GM13977 (cell line): ENCODE measurements at regions not wholly inside any gene's neighbourhood (a gene's known extent, or its start where the extent isn't known, plus 50 kb on each side); places are given as distances from the start of the nearest gene placed in this dataset.

Experiments
- DNase-seq: peaks from one replicate; pipeline ENCODE4 v3.0.0; 2012; ENCODE audit warnings: low spot score
- in situ Hi-C: fragments of 300-500 bp; cut with MboI; formaldehyde crosslinking; loops from one replicate; pipeline ENCODE4 v1.12.0; 2022; ENCODE audit warnings: low sequenced_read_pairs, low pct_unique_long_range_greater_than_20kb, mixed read lengths, inconsistent platforms; ENCODE audit not compliant: unreplicated experiment
- TF ChIP-seq, protein P1 (sequence below): IDR thresholded peaks from 2 replicates; pipeline ENCODE4 v1.5.1; 2012; ENCODE audit warnings: mild to moderate bottlenecking, control low read depth; ENCODE audit not compliant: insufficient read depth; ENCODE audit errors: extremely low read depth, missing control alignments

DNA sequence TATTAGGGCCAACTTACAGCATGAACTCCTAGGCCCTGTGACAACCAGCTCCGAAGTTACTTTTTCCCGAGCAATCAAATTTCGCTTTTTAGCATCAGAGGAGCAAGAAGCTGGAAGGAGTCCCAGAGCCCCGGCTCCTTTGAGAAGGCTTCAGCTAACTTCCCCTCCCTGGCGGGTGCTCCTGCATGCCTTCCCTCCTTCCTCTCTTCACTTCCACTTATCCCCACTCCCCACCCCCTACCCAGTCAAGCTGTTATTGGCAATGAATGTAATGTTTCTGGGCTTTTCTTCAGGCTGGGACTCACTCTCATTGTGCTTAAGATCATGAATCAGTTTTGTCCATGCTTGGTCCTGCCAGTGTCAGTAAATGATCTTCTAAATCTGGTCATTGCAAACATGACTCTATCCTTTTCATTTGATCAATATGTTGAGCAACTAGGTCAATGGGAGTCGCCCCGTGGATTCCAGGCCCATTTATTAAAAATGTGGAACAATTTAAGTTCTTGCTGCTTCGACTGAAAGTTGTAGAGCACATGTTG lies 94.5 kb upstream of the TSPAN2 start:
- TF ChIP-seq, protein P1, sequence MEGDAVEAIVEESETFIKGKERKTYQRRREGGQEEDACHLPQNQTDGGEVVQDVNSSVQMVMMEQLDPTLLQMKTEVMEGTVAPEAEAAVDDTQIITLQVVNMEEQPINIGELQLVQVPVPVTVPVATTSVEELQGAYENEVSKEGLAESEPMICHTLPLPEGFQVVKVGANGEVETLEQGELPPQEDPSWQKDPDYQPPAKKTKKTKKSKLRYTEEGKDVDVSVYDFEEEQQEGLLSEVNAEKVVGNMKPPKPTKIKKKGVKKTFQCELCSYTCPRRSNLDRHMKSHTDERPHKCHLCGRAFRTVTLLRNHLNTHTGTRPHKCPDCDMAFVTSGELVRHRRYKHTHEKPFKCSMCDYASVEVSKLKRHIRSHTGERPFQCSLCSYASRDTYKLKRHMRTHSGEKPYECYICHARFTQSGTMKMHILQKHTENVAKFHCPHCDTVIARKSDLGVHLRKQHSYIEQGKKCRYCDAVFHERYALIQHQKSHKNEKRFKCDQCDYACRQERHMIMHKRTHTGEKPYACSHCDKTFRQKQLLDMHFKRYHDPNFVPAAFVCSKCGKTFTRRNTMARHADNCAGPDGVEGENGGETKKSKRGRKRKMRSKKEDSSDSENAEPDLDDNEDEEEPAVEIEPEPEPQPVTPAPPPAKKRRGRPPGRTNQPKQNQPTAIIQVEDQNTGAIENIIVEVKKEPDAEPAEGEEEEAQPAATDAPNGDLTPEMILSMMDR = no peak
- in situ Hi-C loops = no loop called here
- no peak for DNase-seq

DNA sequence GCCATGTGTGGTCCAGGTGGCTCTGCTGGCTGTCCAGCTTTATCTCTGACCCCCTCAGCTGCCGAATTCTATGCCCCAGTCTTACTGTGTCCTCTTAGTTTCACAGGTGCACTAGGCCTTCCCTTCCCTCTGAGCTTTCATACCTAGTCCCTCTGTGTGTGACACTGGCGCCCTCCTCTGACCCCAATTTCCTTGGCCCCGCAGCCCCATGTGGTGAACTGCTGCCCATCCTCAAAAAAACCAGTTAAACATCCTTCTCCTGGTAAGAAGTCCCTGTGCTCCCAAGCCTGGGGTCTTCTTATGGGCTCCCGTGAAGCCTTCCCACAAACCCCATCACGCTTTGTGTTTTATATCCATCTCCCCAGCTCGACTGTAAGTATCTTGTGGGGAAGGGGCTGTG lies 93.9 kb upstream of the TSPAN2 start:
- in situ Hi-C loops = no loop called here
- TF ChIP-seq, protein P1 = no peak
- no peak for DNase-seq

DNA sequence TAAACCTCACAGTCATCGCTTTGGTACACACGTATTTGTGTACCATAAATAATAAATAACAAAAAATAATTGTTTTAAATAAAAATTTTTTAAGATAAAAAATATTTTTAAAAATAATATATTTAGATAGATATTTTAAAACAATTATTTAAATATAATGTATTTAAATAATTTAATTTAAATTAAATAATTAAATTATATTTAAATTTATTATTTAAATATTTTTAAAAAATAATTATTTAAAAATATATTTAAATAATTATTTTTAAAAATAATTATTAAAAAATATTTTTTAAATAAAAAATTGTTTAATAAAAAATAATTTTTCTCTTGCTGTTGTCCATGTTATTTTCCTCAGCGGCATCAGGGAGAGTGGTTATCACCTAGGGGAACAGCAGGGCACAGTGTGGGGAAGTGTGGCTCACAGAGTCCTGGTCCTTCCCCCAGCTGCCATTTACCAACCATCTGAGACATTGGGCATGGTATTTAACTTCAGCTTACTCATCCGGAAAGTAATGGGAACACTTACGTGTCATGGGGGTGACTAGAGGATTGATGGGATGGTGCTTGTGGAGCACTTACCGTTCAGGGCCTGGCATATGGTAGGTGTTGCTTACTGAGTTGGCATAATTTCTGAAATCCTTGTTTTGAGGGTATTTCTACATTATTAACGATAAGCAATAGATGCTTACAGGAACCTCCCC lies 92.9 kb upstream of the TSPAN2 start:
- no peak for DNase-seq
- TF ChIP-seq, protein P1 = no peak
- in situ Hi-C loops = no loop called here

DNA sequence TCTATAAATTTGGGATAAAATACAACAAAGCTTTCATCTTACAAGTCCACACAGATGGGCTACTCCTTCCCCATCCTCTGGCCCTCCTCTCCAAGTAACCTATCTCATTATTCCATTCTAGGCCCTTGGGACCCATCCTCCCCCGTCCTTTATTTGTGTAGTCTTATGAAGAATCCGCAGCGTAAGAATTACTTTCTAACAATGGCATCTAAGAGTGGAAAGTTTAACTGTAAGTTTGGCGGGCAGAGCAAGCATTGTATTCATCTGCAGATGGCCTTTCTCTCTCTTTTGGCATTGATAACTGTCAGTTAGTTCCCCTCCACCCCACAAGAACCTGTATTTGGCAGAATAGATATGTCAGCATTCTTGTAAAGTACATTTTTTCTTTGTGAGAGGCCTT lies 91.9 kb upstream of the TSPAN2 start:
- TF ChIP-seq, protein P1 = no peak
- DNase-seq = no peak
- in situ Hi-C loops = no loop called here

DNA sequence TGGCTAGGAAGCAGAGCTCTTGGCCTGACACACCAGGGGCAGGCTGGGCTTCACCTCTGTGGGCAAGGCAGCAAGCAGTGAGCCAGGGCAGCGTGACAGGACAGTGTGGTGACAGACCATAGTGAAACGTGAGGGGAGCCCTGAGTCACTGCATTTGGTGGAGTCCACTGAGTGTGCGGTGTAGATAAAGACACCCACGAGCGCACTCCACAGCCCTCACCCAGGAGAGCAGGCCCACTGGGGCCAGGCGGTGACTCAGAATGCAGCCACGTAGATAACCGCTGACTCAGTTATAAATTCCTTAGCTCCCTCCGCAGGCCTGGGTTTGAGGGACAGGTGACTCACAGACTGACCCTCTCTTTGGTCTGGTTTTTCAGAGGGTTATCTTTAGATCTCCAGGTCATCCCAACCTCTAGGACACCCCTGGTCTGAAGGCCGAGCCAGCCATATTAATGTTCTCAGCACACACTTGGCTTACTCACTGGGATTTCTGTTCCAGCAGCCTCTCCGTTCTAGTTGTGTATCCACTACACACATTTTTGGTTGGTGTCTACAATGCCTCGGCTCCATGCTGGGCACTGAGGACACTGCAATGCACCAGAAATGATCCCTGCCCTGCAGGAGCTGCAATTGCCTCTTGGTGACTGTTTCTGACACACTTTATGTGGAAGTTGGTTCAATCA lies 90.2 kb upstream of the TSPAN2 start:
- DNase-seq = no peak
- TF ChIP-seq, protein P1 = no peak
- in situ Hi-C loops = no loop called here

DNA sequence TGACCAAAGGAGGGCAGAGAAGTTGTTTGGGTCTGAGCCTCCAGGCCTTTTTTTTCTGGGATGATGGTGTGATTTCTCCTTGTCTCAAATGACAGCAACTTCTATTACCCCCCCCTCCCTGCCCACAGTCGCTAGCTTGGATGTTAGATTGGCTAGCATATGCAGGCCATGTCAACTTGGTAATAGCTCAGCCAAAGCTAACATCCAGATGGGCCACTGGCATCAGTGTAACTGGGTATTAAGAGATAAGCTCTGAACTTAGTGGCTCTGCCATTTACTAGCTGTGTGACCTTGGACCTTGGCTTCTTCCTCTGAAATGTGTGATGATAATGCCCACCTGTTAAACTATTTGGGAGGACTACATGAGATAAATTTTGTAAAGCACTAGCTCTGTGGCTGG lies 86.9 kb upstream of the TSPAN2 start:
- TF ChIP-seq, protein P1 = no peak
- in situ Hi-C loops = no loop called here
- DNase-seq = no peak
